ENCODE measurements at regions not wholly inside any gene's neighbourhood (a gene's known extent, or its start where the extent isn't known, plus 50 kb on each side); places are given as distances from the start of the nearest gene placed in this dataset.

DNA sequence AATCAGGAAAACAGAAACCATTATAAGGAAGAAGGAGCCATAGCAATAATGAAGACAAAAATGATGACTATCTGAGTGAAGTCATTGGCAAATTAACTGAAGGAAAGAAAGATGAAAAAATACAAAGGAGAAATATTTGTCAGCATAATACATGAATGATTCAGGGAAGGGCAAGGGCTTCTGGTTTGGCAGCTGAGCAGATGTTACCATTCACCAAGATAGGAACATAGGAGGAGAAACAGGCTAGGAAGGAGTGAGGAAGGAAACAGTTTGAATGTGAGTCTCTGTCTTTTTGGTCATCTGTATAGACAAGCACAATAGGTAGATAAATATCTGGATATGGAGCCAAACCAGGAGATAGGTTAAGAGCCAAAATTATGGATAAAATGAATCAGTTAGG lies 296.0 kb downstream of the ISL1 start:
- no peak for TF ChIP-seq TAF1 (IDR thresholded peaks at IDR 0.05; ENCODE audit: low read depth)
- no peak for TF ChIP-seq RAD21 (conservative IDR thresholded peaks at IDR 0.05)
- no peak for TF ChIP-seq POLR2AphosphoS5 (IDR thresholded peaks at IDR 0.05)
- TF ChIP-seq MXI1 (conservative IDR thresholded peaks at IDR 0.05; ENCODE audit: poor library complexity, severe bottlenecking): no peak
- TF ChIP-seq, protein P1, sequence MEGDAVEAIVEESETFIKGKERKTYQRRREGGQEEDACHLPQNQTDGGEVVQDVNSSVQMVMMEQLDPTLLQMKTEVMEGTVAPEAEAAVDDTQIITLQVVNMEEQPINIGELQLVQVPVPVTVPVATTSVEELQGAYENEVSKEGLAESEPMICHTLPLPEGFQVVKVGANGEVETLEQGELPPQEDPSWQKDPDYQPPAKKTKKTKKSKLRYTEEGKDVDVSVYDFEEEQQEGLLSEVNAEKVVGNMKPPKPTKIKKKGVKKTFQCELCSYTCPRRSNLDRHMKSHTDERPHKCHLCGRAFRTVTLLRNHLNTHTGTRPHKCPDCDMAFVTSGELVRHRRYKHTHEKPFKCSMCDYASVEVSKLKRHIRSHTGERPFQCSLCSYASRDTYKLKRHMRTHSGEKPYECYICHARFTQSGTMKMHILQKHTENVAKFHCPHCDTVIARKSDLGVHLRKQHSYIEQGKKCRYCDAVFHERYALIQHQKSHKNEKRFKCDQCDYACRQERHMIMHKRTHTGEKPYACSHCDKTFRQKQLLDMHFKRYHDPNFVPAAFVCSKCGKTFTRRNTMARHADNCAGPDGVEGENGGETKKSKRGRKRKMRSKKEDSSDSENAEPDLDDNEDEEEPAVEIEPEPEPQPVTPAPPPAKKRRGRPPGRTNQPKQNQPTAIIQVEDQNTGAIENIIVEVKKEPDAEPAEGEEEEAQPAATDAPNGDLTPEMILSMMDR (IDR thresholded peaks at IDR 0.05; ENCODE audit: poor library complexity, severe bottlenecking): no peak
- TF ChIP-seq, protein P2, sequence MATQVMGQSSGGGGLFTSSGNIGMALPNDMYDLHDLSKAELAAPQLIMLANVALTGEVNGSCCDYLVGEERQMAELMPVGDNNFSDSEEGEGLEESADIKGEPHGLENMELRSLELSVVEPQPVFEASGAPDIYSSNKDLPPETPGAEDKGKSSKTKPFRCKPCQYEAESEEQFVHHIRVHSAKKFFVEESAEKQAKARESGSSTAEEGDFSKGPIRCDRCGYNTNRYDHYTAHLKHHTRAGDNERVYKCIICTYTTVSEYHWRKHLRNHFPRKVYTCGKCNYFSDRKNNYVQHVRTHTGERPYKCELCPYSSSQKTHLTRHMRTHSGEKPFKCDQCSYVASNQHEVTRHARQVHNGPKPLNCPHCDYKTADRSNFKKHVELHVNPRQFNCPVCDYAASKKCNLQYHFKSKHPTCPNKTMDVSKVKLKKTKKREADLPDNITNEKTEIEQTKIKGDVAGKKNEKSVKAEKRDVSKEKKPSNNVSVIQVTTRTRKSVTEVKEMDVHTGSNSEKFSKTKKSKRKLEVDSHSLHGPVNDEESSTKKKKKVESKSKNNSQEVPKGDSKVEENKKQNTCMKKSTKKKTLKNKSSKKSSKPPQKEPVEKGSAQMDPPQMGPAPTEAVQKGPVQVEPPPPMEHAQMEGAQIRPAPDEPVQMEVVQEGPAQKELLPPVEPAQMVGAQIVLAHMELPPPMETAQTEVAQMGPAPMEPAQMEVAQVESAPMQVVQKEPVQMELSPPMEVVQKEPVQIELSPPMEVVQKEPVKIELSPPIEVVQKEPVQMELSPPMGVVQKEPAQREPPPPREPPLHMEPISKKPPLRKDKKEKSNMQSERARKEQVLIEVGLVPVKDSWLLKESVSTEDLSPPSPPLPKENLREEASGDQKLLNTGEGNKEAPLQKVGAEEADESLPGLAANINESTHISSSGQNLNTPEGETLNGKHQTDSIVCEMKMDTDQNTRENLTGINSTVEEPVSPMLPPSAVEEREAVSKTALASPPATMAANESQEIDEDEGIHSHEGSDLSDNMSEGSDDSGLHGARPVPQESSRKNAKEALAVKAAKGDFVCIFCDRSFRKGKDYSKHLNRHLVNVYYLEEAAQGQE (IDR thresholded peaks at IDR 0.05; ENCODE audit: borderline replicate concordance): no peak
- no peak for TF ChIP-seq EZH2 (IDR thresholded peaks at IDR 0.05; ENCODE audit: borderline replicate concordance, insufficient read depth, low read length, poor library complexity, severe bottlenecking)
- TF ChIP-seq SMC3 (conservative IDR thresholded peaks at IDR 0.05; ENCODE audit: poor library complexity): no peak
- no peak for TF ChIP-seq EP300 (conservative IDR thresholded peaks at IDR 0.05; ENCODE audit: poor library complexity, severe bottlenecking)
- Histone ChIP-seq H3K27me3 (ENCODE audit: insufficient read depth, low read depth, low read length) (no peaks in the 10 kb centered on the region), H3K36me3 (ENCODE audit: insufficient read depth, low read length) (no peaks in the 10 kb centered on the region), H3K4me2 (ENCODE audit: low read length) (no peak overlapping the region), H3K27ac (ENCODE audit: low read length) (no peak overlapping the region), H3K79me2 (replicated peaks; ENCODE audit: insufficient read depth, low read length) (no peaks in the 10 kb centered on the region), H4K20me1 (ENCODE audit: insufficient read depth) (no peaks in the 10 kb centered on the region), H3K9me2 (ENCODE audit: insufficient read depth, low read length) (no peaks in the 10 kb centered on the region), H3K9ac (ENCODE audit: low read length) (no peak overlapping the region), H3K9me3 (ENCODE audit: low read length) (no peaks in the 10 kb centered on the region), H3K4me3 (ENCODE audit: low read length) (no peak overlapping the region), H2AFZ (ENCODE audit: low read depth, low read length) (no peak overlapping the region), H3F3A (ENCODE audit: insufficient read depth, low read length, poor library complexity, severe bottlenecking) (no peaks in the 10 kb centered on the region)

DNA sequence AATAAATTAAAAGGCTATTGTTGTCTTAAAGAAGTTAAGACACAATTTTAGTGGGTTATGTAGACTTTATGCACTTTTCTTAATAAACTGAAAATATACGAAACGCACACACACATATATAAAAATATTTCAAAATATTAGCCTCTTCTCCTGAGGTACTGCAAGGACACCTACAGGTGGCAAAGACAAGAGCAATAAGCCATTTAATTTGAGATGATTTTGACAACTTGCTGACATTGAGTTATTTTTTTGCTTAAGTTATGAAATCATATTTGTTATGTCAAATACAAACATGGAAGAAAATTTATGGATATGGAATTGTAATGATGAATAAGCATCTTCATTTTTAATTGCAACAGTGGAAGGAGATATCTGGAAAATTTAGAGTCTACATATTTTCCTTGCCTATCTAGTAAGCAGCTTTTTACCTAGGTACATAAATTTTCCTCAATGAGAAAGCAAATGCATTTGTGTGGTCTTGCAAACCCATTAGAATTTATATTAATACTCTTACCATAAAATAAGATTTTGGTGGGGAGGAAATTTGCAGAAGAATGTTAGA lies 301.6 kb downstream of the ISL1 start:
- H3K4me2 ChIP-seq (ENCODE audit: low read length): no peak overlapping the region
- H3K9ac ChIP-seq (ENCODE audit: low read length): no peak overlapping the region
- no peaks in the 10 kb centered on the region for H3F3A ChIP-seq (ENCODE audit: insufficient read depth, low read length, poor library complexity, severe bottlenecking)
- H3K4me3 ChIP-seq (ENCODE audit: low read length): no peak overlapping the region
- TF ChIP-seq RAD21 (conservative IDR thresholded peaks at IDR 0.05): no peak
- TF ChIP-seq, protein P1 (IDR thresholded peaks at IDR 0.05; ENCODE audit: poor library complexity, severe bottlenecking): peak; percentile 16
- no peaks in the 10 kb centered on the region for H3K9me3 ChIP-seq (ENCODE audit: low read length)
- H3K36me3 ChIP-seq (ENCODE audit: insufficient read depth, low read length): no peaks in the 10 kb centered on the region
- H3K79me2 ChIP-seq (replicated peaks; ENCODE audit: insufficient read depth, low read length): no peaks in the 10 kb centered on the region
- H3K9me2 ChIP-seq (ENCODE audit: insufficient read depth, low read length): no peaks in the 10 kb centered on the region
- H3K27ac ChIP-seq (ENCODE audit: low read length): no peak overlapping the region
- no peaks in the 10 kb centered on the region for H4K20me1 ChIP-seq (ENCODE audit: insufficient read depth)
- no peak overlapping the region for H2AFZ ChIP-seq (ENCODE audit: low read depth, low read length)
- H3K27me3 ChIP-seq (ENCODE audit: insufficient read depth, low read depth, low read length): no peaks in the 10 kb centered on the region

Measured in neural cell (in vitro differentiated cells).